Kasumi-1 (cell line): ENCODE measurements at regions not wholly inside any gene's neighbourhood (a gene's known extent, or its start where the extent isn't known, plus 50 kb on each side); places are given as distances from the start of the nearest gene placed in this dataset.

ENCODE experiments used
- DNase-seq, 2 experiments: peaks; one replicate each; lab custom pipeline; 2025; lab: John Stamatoyannopoulos, UW

- no peak for DNase-seq
These were observed 92.2 kb downstream of the LINGO1 start for GRCh38 chr15:77540312-77541060.

- no peak for DNase-seq
These were observed 93.8 kb downstream of the LINGO1 start for GRCh38 chr15:77538793-77539497.

- no peak for DNase-seq
These were observed 94.7 kb downstream of the LINGO1 start for GRCh38 chr15:77538027-77538451.

- no peak for DNase-seq
These were observed 95.7 kb downstream of the LINGO1 start for GRCh38 chr15:77537006-77537405.

GRCh38 chr15:77535845-77536244 is 96.9 kb downstream of the LINGO1 start:
- DNase-seq, result no peak
